ENCODE measurements at regions not wholly inside any gene's neighbourhood (a gene's known extent, or its start where the extent isn't known, plus 50 kb on each side); places are given as distances from the start of the nearest gene placed in this dataset.

DNA sequence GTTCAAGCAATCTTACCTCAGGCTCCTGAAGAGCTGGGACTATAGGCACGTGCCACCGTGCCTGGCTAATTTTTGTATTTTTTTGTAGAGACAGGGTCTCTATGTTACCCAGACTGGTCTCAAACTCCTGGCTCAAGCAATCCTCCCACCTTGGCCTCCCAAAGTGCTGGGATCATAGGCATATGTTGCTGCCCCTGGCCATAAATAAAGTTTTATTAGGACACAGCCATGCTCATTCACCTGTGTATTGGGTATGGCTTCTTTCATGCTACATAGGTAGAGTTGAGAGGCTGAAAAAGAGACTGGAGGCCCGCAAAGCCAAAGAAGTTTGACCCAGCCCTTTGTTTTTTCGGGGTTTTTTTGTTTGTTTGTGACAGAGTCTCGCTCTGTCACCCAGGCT is 61.7 kb upstream of the NCOR2 start:
- TF ChIP-seq POLR2AphosphoS5 (IDR thresholded peaks at IDR 0.05) (no peak), POLR2A (IDR thresholded peaks at IDR 0.05) (no peak)
- TF ChIP-seq, protein P1, sequence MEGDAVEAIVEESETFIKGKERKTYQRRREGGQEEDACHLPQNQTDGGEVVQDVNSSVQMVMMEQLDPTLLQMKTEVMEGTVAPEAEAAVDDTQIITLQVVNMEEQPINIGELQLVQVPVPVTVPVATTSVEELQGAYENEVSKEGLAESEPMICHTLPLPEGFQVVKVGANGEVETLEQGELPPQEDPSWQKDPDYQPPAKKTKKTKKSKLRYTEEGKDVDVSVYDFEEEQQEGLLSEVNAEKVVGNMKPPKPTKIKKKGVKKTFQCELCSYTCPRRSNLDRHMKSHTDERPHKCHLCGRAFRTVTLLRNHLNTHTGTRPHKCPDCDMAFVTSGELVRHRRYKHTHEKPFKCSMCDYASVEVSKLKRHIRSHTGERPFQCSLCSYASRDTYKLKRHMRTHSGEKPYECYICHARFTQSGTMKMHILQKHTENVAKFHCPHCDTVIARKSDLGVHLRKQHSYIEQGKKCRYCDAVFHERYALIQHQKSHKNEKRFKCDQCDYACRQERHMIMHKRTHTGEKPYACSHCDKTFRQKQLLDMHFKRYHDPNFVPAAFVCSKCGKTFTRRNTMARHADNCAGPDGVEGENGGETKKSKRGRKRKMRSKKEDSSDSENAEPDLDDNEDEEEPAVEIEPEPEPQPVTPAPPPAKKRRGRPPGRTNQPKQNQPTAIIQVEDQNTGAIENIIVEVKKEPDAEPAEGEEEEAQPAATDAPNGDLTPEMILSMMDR (IDR thresholded peaks at IDR 0.05), result no peak

Data from upper lobe of left lung (tissue), 4 donors.